Stimulated activated memory B cell treated with anti-CD40 and anti-IgM and Interleukin-4, amounts not matched to agents 10 μg/mL and 1 μg/mL and 100 μg/mL, for 72 hours (primary cell): ENCODE measurements at regions not wholly inside any gene's neighbourhood (a gene's known extent, or its start where the extent isn't known, plus 50 kb on each side); places are given as distances from the start of the nearest gene placed in this dataset.
A peak's percentile ranks its signal among the peaks of the same experiment; 100 is the strongest.

Experiments used
- ATAC-seq: fragments of 150-1000 bp; cut with Tn5 transposase; 2 replicates; pipeline ENCODE4 v1.10.0; 2021
- H3K27ac Mint-ChIP-seq: one replicate; pipeline ENCODE4 v1.8.0; 2022; ENCODE audit warnings: mild to moderate bottlenecking, mixed read lengths
- H3K27me3 Mint-ChIP-seq: one replicate; pipeline ENCODE4 v1.8.0; 2022; ENCODE audit warnings: mixed read lengths
- H3K36me3 Mint-ChIP-seq: one replicate; pipeline ENCODE4 v1.8.0; 2022; ENCODE audit warnings: mixed read lengths
- H3K4me1 Mint-ChIP-seq: one replicate; pipeline ENCODE4 v1.8.0; 2022; ENCODE audit warnings: mixed read lengths
- H3K4me3 Mint-ChIP-seq: one replicate; pipeline ENCODE4 v1.8.0; 2022; ENCODE audit warnings: mild to moderate bottlenecking, moderate library complexity, mixed read lengths
- H3K9me3 Mint-ChIP-seq: one replicate; pipeline ENCODE4 v1.8.0; 2022; ENCODE audit warnings: mixed read lengths

DNA sequence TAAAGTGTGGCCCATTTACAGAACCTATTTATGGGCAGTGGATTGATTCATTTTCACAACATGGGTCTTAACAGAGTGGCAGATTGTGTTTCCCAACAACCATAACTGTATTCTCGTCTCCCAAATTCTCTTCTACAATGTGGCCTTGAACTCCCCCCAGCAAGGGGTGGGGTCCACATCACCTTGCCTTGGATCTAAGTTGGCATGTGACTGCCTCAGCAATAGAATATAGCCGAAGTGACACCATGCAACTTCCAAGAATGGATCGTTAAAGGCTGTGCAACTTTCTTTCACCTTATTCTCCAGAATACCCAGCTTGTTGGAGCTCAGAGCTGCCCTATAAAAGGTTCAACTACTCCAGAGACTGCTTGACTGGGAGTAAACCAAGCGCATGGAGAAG, 72.0 kb upstream of the CDH5 start:
- Mint-ChIP-seq H3K4me1 (no peaks in the 10 kb centered on the region), H3K27ac (no peak overlapping the region), H3K9me3 (no peaks in the 10 kb centered on the region), H3K36me3 (no peaks in the 10 kb centered on the region), H3K4me3 (no peak overlapping the region), H3K27me3 (peaks cover 18% of the 10 kb centered on the region)
- no peak for ATAC-seq

DNA sequence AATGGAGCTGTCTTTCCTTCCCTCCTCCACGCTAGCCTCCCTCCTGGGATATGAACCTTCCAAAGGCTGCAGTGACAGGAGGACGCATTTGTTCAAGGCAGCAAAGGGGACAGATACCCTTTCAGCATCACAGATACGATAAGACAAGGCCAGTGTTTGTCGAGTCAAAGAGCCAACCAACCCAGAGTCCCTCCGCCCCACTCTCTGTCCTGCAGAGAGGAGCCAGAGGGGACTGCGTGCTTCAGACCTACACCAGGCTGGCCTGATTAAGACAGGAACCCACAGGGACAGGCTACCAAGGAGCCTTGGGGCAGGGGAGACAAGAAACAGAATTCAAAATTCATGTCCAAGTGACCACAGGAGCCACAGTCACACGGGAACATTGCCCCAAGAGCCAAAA, 72.6 kb upstream of the CDH5 start:
- ATAC-seq = no peak
- H3K36me3 Mint-ChIP-seq = no peaks in the 10 kb centered on the region
- no peak overlapping the region for H3K4me3 Mint-ChIP-seq
- H3K27ac Mint-ChIP-seq = no peak overlapping the region
- no peaks in the 10 kb centered on the region for H3K4me1 Mint-ChIP-seq
- no peaks in the 10 kb centered on the region for H3K9me3 Mint-ChIP-seq
- H3K27me3 Mint-ChIP-seq = peaks cover 18% of the 10 kb centered on the region

DNA sequence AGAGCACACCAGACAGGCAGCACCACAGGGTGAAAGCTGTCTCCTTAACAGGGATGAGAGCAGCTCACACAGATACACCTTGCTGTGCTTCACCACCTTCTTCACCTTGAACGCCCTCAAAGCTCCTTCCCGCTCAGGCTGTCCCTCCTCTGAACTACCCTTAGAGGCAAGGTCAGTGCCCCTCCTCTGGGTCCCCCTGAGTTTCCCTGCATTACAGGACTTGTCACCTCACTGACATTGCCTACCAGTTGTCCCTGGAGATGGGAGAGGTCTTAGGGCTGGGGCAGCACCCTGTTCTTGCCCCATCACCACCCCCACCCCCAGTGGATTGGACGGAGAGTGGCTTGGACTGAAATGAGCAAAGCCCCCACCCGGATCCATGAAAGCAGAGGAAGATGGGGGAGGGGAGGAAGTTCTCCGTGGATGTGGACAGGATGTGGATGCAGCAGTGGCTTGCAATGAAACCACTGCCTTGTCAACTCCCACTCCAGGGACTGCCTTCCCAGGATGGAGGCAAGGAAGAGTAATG, 73.2 kb upstream of the CDH5 start:
- Mint-ChIP-seq H3K27ac (no peak overlapping the region), H3K36me3 (no peaks in the 10 kb centered on the region), H3K9me3 (no peaks in the 10 kb centered on the region), H3K4me1 (no peaks in the 10 kb centered on the region), H3K27me3 (peaks cover 18% of the 10 kb centered on the region), H3K4me3 (no peak overlapping the region)
- no peak for ATAC-seq

DNA sequence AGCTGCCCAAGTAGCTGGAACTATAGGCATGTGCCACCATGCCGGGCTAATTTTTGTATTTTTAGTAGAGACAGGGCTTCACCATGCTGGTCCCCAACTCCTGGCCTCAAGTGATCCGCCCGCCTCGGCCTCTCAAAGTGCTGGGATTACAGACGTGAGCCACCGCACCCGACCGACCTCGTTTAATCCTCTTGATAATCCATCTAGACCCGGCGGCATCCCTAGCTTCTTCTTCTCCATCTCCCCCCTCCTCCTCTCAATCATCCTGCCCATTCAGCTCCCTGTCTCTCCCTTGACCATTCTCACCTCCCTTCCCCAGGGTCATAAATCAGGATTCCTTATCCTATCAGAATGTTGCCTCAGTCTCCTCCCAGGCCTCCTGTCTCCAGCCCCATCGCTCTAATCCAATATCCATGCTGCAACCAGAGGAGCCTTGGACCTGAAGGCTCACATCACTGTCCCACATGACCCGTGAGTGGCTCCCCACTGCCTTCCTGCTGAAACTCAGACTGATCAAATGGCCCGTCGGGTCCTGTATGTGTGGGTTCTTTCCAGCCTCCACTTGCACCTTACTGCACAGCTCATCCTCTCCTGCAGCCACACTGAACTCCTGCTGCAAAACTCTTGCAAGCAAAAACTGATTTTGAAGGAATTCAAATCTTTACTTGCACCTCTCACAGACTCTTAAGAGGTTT, 74.1 kb upstream of the CDH5 start:
- Mint-ChIP-seq H3K9me3 (no peaks in the 10 kb centered on the region), H3K4me1 (no peaks in the 10 kb centered on the region), H3K4me3 (no peak overlapping the region), H3K27ac (no peak overlapping the region), H3K27me3 (peaks cover 18% of the 10 kb centered on the region), H3K36me3 (no peaks in the 10 kb centered on the region)
- ATAC-seq = no peak

DNA sequence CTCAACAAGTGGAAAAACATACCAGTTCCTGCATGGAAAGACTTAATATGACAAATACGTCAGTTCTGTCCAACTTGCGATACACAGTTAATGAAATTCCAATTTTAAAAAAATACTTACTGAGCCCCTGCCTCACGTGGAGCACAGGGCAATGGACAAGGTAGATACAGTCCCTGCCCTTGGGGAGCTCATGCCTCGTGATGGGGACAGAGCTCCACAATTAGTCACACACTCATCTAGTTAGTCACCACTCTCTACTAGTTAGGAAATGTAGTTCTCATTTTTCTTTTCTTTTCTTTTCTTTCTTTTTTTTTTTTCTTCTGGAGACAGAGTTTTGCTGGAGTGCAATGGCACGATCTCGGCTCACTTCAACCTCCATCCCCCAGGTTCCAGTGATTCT, 74.7 kb upstream of the CDH5 start:
- Mint-ChIP-seq H3K27me3 (peaks cover 18% of the 10 kb centered on the region), H3K4me3 (no peak overlapping the region), H3K4me1 (no peaks in the 10 kb centered on the region), H3K9me3 (no peaks in the 10 kb centered on the region), H3K27ac (no peak overlapping the region), H3K36me3 (no peaks in the 10 kb centered on the region)
- no peak for ATAC-seq

DNA sequence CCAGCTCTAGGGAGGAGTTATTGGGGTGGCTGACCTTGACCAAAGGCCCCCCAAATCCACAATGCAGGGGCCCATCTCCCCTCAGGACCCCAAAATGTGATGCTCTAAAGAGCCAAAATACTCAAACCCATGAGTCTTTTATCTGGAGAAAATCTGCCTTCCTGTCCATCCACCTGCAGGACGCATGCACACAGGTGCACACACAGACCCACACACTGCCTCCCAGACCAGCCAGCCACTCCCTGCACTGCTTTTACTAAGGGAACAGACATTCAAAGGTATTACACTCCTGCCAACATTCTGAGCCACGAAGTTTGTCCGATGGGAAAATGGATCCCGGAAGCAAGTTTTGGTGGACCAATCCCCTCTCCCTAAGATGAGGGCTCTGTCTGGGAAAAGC, 76.1 kb upstream of the CDH5 start:
- Mint-ChIP-seq H3K4me1 (no peaks in the 10 kb centered on the region), H3K4me3 (no peak overlapping the region), H3K36me3 (no peaks in the 10 kb centered on the region), H3K27me3 (peaks cover 18% of the 10 kb centered on the region), H3K9me3 (no peaks in the 10 kb centered on the region), H3K27ac (no peak overlapping the region)
- no peak for ATAC-seq

DNA sequence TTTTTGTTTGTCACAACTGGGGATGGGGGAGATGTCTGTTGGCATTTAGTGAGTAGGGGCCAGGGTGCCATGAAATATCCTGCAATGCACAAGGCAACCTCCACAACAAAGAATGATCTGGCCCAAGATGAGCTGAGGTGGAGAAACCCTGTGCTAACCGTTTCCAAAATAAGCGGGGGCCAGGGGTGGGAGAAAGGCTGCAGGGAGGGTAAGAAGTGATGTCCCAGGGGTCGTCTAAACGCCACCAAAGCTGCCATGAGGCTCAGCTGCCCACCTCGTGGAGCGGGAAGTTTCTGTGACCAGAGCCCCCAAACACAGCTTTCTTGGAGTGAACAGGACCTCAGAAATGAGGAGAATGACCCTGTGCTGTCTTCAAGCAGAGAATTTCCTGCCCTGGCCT, 76.5 kb upstream of the CDH5 start:
- Mint-ChIP-seq H3K27ac (no peak overlapping the region), H3K4me3 (no peak overlapping the region), H3K4me1 (no peaks in the 10 kb centered on the region), H3K36me3 (no peaks in the 10 kb centered on the region), H3K9me3 (no peaks in the 10 kb centered on the region), H3K27me3 (peaks cover 18% of the 10 kb centered on the region)
- ATAC-seq = no peak

DNA sequence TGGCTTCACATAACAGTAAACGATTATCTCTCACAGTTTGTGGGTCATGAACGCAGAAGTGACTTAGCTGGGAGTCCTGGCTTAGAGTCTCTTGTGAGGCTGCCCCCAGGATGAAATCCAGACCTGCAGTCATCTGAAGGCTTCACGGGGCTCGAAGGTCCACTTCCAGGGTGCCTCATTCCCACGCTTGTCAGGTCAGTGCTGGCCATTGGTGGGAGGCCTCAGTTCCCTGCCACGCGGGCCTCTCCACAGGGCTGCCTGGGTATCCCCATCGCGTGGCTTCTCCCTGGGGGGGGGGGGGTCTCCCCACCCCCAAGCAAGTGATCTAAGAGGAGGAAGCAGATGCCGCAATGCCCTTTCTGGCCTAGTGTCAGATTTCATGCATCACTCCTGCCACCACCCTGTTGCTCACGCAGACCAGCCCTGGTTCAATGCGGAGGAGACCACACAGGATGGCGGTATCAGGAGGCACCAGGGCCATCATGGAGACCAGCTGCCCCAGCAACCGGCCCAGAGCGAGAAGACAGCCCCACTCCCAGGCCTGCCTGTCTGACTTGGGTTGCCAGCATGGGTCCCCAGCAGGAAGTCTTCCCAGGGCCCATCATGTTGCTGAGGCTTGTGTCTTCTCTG, 77.3 kb upstream of the CDH5 start:
- H3K4me3 Mint-ChIP-seq = no peak overlapping the region
- H3K36me3 Mint-ChIP-seq = no peaks in the 10 kb centered on the region
- peaks cover 18% of the 10 kb centered on the region for H3K27me3 Mint-ChIP-seq
- ATAC-seq = no peak
- H3K4me1 Mint-ChIP-seq = no peaks in the 10 kb centered on the region
- no peaks in the 10 kb centered on the region for H3K9me3 Mint-ChIP-seq
- H3K27ac Mint-ChIP-seq = no peak overlapping the region

DNA sequence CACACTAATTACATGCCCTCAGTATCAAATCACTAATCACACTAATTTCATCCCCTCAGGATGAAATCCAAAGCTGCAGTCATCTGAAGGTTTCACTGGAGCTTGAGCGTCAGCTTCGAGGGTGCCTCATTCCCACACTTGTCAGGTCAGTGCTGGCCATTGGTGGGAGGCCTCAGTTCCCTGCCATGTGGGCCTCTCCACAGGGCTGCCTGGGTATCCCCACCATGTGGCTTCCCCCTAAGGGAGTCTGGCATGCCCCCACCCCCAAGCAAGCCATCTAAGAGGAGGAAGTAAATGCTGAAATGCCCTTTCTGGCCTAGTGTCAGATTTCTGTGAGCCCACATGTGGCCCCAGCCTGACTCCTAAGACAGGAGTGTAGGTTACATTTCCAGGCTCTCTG, 78.6 kb upstream of the CDH5 start:
- Mint-ChIP-seq H3K4me1 (no peaks in the 10 kb centered on the region), H3K27ac (no peak overlapping the region)

DNA sequence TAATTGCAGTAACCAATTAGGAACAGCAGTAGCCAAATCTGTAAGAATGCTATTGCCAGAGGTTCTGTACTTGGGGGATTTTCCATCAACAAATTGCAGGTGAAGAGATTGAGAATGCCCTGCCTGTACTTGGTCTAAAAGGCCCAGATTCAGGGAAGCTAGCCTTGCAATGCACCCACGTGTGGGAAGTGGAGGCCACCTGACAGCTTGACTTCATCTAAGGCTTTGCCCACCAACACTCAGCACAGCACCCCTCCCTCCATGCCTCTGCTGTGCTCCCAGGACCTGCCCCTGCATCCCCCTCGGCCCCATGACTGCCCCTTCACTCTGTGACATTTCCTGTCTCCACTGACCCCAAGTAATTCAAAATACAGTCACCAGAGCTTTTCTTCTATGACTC, 79.1 kb upstream of the CDH5 start:
- ATAC-seq = no peak
- no peak overlapping the region for H3K27ac Mint-ChIP-seq
- H3K27me3 Mint-ChIP-seq = peaks cover 5% of the 10 kb centered on the region
- no peak overlapping the region for H3K4me3 Mint-ChIP-seq
- H3K9me3 Mint-ChIP-seq = no peaks in the 10 kb centered on the region
- no peaks in the 10 kb centered on the region for H3K4me1 Mint-ChIP-seq
- H3K36me3 Mint-ChIP-seq = no peaks in the 10 kb centered on the region

More for the DNA sequence above, 78.6 kb upstream of the CDH5 start:
- Mint-ChIP-seq H3K27me3 (peaks cover 10% of the 10 kb centered on the region), H3K9me3 (no peaks in the 10 kb centered on the region), H3K4me3 (no peak overlapping the region), H3K36me3 (no peaks in the 10 kb centered on the region)
- no peak for ATAC-seq

DNA sequence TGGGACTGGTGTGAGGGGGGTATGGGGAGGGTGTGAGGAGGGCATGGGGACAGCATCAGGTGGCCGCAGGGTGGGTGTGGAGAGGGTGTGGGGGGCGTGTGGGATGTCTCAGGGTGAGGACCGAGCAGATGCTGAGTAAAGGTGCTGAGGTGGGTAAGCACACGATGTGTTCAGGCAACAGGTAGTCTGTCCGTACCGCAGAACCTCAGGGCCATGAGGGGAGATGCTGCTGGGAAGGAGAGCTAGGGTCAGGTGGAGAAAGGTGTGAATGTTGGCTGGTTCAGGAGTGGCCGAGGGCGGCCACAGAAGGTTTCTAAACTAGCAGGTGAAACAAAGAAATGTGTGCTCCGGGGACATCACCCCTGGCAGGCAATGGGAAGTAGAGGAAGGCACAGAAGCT, 80.0 kb upstream of the CDH5 start:
- Mint-ChIP-seq H3K36me3 (no peaks in the 10 kb centered on the region), H3K27ac (no peak overlapping the region), H3K4me1 (no peaks in the 10 kb centered on the region), H3K9me3 (no peaks in the 10 kb centered on the region), H3K27me3 (peaks cover 2% of the 10 kb centered on the region), H3K4me3 (no peak overlapping the region)
- ATAC-seq = peak; percentile 44

DNA sequence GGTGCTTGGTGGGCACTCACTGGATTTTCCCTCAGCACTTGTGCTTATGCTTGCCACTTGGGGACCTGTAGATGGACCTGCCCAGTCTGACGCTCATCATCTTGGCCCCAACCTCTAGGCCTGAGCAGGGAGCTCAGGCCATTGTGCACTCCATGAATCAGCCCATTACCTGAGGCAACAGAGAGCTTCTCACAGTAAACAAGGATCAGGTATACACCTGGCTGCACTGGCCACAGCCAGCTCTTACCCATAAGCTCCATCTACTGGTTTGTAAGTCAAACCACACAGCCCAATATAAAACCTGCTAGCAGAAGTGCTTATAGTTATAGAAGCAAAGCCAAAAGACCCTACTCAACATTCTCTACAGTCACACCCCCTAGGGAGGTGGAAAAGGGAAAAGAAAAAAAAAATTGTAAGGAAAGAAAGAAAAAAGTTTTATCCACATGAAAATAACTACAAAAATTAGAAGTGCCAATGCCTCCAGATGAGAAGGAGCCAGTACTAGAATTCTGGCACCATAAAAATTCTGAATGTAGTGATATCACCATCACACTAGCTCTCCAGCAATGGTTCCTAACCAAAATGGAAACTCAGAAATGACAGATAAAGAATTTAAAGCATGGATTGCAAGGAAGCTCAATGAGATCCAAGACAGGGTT, 87.8 kb upstream of the CDH5 start:
- Mint-ChIP-seq H3K27me3 (peaks cover 55% of the 10 kb centered on the region), H3K36me3 (no peaks in the 10 kb centered on the region), H3K4me3 (no peak overlapping the region), H3K4me1 (no peaks in the 10 kb centered on the region), H3K9me3 (peaks cover 14% of the 10 kb centered on the region), H3K27ac (no peak overlapping the region)
- no peak for ATAC-seq

DNA sequence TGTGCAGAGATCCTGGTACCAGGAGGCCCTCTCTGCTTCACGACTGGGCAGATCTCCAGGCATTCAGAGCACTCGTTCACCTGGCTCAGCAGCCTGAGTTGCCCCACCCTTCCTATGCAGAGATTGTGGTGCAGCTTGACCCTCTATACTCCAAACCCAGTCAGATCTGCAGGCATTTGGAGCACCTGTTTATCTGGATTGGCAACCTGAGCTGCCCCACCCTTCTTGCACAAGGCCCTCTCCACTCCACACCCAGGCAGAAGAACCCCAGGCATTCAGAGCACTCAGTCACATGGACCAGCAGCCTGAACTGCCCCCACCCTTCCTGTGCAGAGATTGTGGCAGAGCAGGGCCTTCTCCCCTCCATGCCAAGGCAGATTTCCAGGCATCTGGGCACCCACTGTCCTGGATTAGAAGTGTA, 88.4 kb upstream of the CDH5 start:
- H3K27me3 Mint-ChIP-seq = peaks cover 61% of the 10 kb centered on the region
- no peak overlapping the region for H3K4me3 Mint-ChIP-seq
- H3K9me3 Mint-ChIP-seq = peaks cover 14% of the 10 kb centered on the region
- no peaks in the 10 kb centered on the region for H3K4me1 Mint-ChIP-seq
- no peak overlapping the region for H3K27ac Mint-ChIP-seq
- ATAC-seq = no peak
- no peaks in the 10 kb centered on the region for H3K36me3 Mint-ChIP-seq

DNA sequence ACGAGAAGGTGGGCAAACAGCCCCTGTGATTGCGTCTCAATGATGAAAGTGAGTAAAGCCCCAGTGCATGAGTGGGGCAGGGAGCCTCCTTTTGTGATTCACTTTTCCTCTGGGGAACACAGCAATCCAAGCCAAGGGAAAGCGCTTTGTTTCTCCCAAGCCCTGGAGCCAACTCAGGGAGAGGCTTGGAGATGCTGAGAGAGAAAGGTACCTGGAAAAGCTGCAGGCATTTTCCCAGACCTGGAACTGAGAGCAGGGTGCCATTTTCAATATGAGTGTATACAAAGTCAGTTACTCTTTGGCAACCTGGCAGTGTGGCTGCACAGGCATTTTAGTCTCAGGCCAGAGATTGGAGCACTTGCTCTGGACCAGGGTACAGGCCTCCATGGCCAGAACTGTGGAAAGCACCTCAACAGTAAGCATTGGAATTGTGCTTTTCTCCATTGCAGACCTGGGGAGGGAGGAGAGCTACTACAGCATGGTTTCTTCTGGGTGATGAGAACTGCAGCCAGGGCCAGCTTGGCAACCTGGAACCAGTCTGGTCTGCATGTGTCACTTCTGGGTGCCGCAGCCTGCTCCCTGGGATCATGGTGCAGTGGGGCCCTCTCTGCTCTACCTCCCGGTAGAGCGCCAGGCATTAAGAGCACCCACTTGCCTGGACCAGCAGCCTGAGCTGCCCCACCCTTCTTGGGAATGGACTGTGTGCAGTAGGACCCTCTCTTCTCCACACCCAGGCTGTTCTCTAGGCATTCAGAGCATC, 89.0 kb upstream of the CDH5 start:
- no peaks in the 10 kb centered on the region for H3K36me3 Mint-ChIP-seq
- no peaks in the 10 kb centered on the region for H3K4me1 Mint-ChIP-seq
- H3K27me3 Mint-ChIP-seq = peaks cover 68% of the 10 kb centered on the region
- no peak overlapping the region for H3K27ac Mint-ChIP-seq
- peaks cover 14% of the 10 kb centered on the region for H3K9me3 Mint-ChIP-seq
- H3K4me3 Mint-ChIP-seq = no peak overlapping the region
- ATAC-seq = no peak

DNA sequence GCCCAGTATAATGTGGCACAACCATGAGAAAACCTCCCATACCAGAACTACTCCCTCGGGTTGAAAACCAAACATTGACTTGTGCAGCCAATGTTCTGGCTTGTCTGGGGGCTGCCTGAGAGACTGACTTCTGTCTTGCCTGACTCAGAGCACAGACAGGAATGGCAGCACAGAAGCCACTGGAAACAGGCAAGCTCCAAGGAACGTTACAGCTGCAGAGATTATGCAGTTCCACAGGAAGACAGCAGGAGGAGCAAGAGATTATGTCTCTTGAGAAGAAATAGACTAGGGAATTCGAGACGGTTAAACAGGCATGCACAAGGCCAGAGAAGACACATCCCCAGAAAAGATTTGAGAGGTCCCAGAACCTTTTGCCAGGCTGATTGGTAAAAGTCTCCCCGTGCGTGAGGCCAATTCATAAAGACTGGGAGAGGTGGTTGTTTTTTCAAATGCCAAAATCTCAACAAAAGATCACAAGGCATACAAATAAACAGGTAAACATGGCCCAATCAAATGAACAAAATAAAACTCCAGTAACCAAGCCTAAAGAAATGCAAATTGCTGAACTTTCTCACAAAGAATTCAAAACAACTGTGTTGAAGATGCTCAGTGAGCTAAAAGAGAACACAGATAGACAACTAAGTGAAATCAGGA, 90.6 kb upstream of the CDH5 start:
- peaks cover 75% of the 10 kb centered on the region for H3K27me3 Mint-ChIP-seq
- H3K27ac Mint-ChIP-seq = no peak overlapping the region
- no peak overlapping the region for H3K4me3 Mint-ChIP-seq
- no peak for ATAC-seq
- H3K9me3 Mint-ChIP-seq = peaks cover 14% of the 10 kb centered on the region
- no peaks in the 10 kb centered on the region for H3K4me1 Mint-ChIP-seq
- H3K36me3 Mint-ChIP-seq = no peaks in the 10 kb centered on the region
